Fibroblast of pulmonary artery (primary cell): ENCODE measurements at regions not wholly inside any gene's neighbourhood (a gene's known extent, or its start where the extent isn't known, plus 50 kb on each side); places are given as distances from the start of the nearest gene placed in this dataset.

Source experiments
- DNase-seq: peaks from one replicate; pipeline ENCODE4 v3.0.0-alpha.2; 2010; ENCODE audit warnings: low read depth
- H3K4me3 ChIP-seq: replicated peaks from 2 replicates; pipeline ENCODE4 v1.5.1; 2011; ENCODE audit warnings: low read depth, mild to moderate bottlenecking, control low read depth, low read length, moderate library complexity
- TF ChIP-seq, protein P1 (sequence below): IDR thresholded peaks from 2 replicates; pipeline ENCODE4 v1.5.1; 2011; ENCODE audit warnings: mild to moderate bottlenecking, control low read depth, low read length, inconsistent platforms; ENCODE audit errors: missing control alignments

DNA sequence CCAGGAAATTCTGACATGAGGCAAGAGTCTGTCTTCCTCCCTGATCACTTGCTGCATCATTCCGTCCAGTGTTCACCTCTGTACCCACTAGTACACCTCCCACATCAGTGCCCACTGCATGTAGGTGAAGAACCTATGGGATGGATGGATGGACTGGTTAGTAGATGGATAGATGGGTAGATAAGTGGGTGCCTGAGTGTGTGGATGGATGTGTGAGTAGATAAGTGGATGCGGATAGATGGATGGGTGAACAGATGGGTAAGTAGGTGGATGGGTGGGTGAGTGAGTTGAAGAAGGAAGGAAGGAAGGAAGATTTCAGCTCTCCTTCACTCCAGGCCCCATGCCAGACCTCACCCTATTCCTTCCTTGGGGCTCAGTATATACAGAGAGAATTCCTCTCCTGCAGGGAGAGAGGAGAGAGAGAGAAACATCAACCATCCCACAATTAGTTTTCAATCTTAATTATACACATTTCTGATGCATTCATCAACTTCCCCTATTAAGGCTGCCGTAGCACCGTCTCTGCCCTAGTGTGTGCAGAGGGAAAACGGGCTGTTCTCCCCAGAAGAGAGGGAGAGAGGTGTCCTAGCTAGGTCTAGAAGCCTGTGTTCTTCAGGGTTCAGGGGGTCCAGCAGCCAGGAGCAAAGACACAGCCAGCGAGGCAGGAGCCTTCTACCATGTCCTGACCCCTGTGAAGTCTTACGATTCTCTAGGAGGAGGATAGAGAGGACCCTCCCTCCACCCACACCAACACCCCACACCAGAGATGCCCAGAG, 125.3 kb downstream of the BUD13 start:
- no peak overlapping the region for H3K4me3 ChIP-seq
- TF ChIP-seq, protein P1, sequence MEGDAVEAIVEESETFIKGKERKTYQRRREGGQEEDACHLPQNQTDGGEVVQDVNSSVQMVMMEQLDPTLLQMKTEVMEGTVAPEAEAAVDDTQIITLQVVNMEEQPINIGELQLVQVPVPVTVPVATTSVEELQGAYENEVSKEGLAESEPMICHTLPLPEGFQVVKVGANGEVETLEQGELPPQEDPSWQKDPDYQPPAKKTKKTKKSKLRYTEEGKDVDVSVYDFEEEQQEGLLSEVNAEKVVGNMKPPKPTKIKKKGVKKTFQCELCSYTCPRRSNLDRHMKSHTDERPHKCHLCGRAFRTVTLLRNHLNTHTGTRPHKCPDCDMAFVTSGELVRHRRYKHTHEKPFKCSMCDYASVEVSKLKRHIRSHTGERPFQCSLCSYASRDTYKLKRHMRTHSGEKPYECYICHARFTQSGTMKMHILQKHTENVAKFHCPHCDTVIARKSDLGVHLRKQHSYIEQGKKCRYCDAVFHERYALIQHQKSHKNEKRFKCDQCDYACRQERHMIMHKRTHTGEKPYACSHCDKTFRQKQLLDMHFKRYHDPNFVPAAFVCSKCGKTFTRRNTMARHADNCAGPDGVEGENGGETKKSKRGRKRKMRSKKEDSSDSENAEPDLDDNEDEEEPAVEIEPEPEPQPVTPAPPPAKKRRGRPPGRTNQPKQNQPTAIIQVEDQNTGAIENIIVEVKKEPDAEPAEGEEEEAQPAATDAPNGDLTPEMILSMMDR = no peak
- no peak for DNase-seq

- H3K4me3 ChIP-seq = no peak overlapping the region
- DNase-seq = no peak
- TF ChIP-seq, protein P1 = no peak
Measured at GRCh38 chr11:116646191-116646590, 126.6 kb downstream of the BUD13 start.

DNA sequence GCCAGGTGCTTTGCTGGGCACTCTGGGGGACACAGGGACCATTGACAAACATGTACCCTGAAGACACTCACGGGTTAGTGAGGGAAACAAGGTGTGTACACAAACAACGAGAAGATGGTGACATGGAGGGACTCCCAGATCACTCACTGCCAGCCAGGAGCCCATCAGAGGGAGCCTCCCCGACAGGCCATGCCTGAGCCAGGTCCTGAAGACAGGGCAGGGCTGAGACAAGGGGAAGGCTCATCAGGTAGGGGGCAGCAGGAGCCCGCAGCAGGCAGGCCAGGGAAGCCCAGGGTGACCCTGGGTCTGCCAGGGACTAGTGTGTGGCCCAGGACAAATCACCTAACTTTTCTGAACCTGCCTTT, 127.9 kb downstream of the BUD13 start:
- no peak overlapping the region for H3K4me3 ChIP-seq
- no peak for DNase-seq
- TF ChIP-seq, protein P1 = no peak

DNA sequence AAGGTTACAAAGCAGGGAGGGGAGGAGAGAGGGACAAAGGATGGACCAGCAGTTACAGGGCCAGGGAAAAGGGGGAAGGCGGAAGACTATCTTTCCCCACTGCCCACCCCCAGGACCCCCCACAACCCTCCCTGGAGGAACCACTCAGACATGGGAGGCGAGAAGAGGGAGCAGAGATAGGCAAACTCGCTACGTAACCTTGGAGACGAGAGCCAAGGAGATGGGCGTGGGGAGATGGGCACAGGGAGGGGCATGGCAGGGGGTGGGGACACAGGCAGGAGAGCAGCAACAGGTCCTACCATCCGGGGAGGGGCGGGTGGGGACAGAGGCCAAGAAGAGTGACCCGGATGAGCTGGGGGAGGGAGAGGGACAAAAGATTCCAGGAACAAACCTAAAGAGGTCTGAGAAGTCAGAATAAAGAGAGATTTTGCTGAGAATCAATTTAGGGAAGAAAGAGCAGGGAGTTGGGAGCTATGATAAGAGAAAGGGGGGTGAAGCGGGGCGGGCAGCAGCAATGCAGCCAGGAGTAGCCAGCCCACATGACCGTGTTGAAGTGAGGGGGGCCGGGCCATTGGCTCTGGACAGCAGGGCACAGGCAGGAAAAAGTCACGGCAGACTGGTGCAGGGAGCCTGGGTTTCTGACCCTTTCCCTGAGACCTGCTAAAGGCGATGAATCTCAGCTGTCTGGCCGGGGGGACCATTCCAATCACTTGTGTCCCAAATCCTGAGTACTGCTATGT, 128.4 kb downstream of the BUD13 start:
- TF ChIP-seq, protein P1 = no peak
- H3K4me3 ChIP-seq = no peak overlapping the region

GRCh38 chr11:116643521-116643920, 129.3 kb downstream of the BUD13 start:
- no peak overlapping the region for H3K4me3 ChIP-seq
- no peak for DNase-seq
- TF ChIP-seq, protein P1 = no peak

More for the DNA sequence above, 128.4 kb downstream of the BUD13 start:
- DNase-seq = no peak

GRCh38 chr11:116642902-116643301, 129.9 kb downstream of the BUD13 start:
- TF ChIP-seq, protein P1 = no peak
- DNase-seq = no peak
- no peak overlapping the region for H3K4me3 ChIP-seq
